Activated CD8-positive, alpha-beta memory T cell treated with anti-CD3 and anti-CD28 coated beads, Interleukin-2, amount 50 U/mL, for 48 hours (primary cell): ENCODE measurements at regions not wholly inside any gene's neighbourhood (a gene's known extent, or its start where the extent isn't known, plus 50 kb on each side); places are given as distances from the start of the nearest gene placed in this dataset.

Experiments used
- DNase-seq: peaks from one replicate; pipeline ENCODE4 v3.0.0-alpha.2; 2020

DNA sequence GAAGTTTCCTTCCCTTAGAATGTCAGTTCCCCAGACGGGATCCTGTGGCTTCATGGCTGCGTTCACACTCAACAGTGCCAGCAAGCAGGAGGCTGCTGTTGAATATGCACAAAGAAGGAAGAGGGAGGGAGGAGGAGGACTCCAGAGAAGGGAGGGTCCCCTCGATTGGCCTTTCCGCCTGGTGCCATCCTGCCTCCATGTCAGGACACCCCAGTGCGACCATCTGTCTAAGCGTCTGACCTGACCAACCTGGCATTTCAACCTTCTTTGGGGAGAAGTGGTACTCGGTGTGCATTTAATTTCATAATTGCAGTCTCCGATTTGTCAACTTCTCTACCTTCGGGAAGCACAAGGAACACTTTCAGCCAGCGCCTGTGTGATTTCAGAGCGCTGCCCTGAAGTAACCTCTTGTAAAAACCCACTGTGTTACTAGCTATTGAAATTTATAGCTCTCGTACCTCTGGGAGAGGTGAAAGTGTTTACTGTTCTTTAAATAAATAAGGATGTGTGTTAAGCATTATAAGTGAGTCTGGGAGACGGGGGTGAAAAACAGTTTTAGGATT lies 1491.9 kb downstream of the TBC1D22A start:
- no peak for DNase-seq

DNA sequence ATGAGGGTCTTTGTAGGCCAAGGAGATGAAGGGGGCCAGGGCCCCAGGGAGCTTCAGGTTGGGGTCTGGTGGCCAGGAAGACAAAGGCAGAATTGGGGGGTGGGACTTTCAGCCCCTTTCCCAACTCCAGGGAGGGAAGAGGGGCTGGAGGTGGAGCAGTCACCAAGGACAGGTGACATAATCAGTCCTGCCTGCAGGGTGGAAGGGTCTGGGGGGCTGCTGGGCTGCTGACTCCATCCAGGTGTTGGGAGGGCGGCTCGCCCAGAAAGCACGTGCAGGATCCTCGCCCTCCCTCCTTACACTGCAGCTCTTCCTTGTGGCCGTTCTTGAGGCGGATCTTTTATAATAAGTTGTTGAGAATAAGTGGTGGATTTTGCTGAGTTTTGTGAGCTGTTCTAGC lies 1491.1 kb downstream of the TBC1D22A start:
- no peak for DNase-seq

DNA sequence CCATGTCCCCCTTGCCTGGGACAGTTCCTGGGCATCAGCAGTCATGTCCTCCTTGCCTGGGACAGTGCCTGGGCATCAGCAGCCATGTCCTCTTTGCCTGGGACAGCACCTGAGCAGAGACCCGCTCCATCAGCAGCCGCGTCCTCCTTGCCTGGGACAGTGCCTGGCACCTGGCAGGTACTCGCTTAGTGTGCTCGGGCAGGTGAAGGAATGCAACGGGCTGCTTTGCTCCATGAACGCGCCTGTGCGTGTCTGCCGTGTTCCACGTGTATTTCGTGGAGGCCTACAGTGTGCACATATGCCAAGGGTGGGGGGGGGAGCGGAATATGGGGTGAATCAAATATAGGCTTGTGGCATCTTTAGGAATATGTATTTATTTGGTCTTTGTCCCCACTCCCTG lies 1490.7 kb downstream of the TBC1D22A start:
- no peak for DNase-seq

DNA sequence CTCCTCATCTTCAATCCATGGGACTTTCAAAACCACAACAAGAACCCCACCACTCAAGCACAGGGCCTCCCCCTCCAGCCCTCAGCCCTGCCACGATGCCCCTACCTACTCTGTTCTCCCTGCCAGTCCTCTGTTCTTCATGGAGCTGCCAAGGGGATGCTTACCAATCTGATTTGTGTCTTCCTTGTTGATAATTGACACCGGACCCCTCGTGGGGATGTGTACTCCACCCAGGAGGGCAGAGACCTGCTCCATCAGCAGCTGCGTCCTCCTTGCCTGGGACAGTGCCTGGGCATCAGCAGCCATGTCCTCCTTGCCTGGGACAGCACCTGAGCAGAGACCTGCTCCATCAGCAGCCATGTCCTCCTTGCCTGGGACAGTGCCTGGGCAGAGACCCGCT lies 1489.2 kb downstream of the TBC1D22A start:
- no peak for DNase-seq

DNA sequence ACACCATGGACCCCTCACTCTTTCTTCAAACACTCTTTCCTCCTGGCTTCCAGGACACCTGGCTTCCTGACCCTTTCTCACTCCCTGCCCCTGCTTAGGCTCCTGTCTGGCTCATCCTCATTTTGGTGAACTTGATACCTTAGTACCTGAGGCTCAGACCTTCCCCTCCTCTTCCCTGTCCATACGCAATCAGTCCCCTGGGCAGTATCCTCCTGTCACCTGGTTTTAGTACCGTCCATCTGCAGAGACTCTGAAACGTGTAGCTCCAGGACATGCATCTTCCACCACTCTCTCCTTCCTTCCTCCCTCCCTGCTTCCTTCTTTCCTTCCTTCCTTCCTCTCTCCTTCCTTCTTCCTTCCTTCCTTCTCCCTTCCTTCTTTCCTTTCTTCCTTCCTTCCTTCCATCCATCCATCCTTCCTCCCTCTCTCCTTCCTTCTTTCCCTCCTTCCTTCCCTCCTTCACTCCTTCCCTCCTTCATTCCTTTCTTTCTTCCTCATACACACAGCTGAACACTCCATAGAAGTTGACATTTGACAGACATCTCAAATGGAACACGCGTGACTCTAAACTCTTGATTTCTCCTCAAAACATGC lies 1488.6 kb downstream of the TBC1D22A start:
- no peak for DNase-seq

DNA sequence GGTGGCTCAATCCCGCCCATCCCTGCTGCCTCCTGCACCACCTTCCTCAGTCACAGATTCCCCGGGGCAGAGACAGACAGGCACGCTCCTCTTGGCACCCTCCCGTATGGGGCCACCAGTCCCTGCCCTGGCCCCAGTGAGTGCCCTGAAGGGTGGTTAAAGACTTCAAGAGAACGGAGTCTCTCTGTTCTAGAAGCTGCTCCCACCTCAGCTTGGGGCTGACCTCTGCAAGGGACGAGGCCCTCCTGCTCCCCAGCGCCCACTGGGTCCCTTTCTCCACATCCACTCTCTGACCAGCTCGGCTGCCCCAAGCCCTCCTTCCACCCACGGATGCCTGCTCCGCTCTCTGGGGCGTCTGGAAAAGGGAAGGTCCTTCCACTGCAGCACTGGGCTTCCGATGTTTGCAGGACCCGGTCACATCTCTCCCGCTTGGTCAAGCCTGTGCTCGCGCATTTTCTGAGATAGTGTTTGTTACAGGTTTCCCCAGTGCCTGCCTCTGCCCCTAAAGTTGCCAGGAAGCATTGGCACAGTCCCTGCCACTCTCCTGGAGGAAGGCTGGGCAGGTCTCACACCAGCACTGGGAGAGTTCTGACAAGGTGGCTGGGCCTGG lies 1487.9 kb downstream of the TBC1D22A start:
- DNase-seq = no peak

DNA sequence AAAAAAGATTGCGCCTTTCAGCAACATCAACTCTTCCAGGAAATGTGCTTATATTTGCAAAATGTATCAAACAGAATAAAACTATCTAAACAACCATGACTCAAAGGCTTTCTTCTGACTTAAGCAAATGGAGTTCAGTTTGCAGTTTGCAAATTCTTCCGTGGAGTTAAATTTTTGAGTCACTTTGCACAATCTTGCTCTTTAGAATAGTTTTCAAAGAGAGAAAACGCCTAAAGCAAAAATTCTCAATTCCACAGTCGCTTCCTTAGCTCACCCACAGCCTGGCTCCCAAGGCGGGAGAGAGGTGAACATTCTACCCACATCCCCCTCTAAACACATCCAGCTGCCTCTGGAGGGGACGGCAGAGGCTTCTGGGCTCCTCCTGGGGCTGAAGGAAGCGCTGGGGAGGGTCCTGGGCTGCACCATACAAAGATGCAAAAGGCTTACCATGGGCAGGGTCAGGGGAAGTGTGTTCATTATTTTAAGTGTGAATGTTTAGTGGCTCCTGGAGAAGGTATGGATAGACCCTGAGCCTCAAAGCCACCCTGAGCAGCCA lies 1487.3 kb downstream of the TBC1D22A start:
- no peak for DNase-seq

DNA sequence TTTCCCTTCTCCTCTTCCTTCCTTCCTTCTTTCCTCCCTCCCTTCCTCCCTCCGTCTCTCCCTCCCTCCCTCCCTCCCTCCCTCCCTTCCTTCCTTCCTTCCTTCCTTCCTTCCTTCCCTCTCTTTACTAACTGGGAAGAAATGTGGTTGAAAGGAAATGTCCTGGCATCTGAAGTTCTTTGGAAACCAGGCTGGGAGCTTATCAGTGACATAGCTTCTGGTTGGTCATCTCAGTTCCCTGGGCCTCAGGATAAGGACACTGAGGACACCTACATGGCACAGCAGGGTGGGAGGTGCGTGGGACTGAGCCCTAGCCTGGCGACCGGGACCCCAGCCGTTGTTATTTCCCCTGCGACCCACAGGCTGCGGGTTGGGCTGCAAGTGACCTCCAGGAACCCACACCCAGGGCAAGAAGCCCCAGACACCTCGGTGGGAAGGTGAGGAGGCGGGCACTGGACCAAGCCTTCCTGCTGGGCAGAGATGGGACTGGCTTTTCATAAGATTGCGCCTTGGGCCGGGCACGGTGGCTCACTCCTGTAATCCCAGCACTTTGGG lies 1486.5 kb downstream of the TBC1D22A start:
- DNase-seq = no peak

DNA sequence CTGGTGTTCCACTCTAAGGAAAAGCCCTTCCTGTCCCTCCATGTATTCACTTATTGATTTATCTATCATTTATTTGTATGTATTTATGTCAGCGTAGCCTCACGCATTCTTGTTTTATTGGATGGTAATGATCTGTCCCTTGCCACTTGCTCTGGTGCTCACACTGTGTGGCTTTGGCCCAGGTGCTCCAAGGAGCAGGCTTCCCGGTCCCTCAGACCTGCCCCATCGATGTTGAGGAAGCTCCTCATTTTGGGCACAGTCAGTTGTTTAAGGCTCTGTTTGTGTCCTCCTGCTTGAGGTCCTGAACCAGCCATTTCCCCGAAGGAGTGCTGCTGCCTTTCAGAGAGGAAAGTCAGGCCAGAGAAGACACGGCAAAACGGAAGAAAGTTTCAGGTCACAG lies 1485.4 kb downstream of the TBC1D22A start:
- DNase-seq = no peak

DNA sequence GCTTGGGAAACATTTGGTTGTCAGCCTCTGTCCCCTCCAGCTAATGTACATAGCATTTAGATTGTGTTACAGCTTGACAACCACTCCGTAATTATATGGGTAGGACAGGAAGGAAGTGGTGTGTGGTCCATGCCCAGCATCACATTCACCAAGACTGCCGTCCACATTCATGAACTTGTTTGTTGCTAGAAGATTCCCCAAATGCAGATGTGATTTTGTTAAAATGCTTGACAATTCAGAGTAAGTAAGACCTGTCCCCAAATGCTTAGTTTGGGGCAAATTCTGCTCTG lies 1482.7 kb downstream of the TBC1D22A start:
- DNase-seq = peak; percentile 25

DNA sequence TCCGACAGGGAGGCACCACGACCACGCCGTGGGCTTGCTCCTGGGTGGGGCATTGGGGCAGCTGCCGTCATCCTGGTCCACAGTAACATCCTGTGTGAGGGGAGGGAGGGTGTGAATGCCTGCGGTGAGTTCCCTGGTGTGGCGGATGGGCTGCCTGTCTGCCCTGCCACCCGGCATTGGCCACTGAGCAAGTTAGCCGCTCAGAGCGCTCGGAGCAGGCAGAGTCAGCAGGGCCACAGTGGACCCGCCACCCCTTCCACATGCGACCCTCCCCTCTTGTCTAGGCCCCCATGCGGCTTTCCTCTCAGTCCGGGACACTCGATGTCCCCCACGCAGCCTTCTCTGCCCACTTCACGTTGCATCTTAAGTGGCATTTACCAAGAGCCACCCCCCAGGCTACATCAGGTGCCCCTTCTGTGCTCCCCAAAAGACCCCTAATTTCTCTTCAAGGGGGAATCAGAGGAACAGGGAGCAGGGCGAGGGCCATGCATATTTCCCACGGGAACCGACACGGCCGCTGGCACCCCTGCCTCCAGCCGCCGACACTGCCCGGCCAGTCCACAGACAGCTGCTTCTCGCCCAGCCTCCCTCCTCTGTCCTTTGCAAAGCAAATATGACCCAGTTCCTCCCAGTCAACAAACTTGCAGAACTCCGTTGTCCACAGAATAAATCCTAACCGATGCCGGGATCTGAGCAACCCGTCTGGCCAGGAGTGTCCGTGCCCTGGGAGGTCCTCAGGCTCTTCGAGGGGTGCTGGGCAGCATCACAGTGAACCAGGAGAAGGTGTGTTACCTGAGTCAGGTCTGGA lies 1482.1 kb downstream of the TBC1D22A start:
- peak; percentile 29 for DNase-seq

DNA sequence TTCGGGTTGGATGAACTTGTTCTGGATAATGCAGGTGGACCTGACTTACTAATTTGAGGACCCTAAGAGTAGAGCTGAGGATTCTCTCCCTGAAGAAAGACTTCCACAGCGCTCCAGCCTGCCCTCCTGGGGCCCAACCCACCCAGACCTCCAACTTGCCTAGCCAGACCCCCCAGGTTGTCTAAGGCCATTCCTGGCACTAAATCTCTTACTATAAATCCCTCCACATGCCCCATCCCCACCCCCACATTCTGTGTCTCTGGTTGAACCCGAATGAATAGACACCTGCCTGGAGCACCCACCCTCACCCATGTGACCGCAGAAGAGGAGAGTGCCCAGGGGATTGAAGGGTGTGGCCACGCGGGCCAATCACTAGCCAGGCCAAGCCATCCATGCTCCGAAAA lies 1480.0 kb downstream of the TBC1D22A start:
- peak; percentile 25 for DNase-seq

DNA sequence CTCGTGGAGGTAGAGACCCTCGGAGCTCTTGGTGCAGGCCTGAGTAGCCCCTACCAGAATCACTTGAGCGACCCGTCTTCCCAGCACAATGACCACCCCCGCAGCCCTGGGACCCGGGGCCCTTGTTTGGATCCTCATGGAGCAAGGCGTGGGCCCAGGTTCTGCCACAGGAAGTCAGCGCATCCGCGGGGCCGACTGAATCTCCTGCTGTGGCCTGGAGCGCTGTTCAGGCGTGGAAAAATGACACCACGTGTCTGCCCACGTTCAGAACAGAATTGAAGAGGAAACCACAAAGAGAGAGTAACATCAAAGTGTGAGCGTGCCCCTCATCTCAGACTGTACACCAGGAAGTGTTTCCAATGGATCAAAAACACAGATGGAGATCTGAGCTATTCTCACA lies 1479.2 kb downstream of the TBC1D22A start:
- DNase-seq = no peak

DNA sequence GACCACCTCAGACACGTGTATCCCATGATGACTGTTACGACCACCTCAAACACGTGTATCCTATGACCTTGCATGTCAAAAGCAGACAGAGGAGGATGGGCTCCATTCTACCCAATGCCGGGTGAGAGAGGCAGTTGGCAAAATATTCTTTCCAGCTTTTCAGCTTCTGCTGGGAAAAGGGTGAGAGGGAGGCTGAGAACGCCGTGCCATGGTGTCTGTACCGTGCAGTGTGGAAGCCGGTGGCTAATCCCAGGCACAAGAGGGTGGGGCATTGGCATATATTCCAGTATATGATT lies 1478.4 kb downstream of the TBC1D22A start:
- DNase-seq = no peak

DNA sequence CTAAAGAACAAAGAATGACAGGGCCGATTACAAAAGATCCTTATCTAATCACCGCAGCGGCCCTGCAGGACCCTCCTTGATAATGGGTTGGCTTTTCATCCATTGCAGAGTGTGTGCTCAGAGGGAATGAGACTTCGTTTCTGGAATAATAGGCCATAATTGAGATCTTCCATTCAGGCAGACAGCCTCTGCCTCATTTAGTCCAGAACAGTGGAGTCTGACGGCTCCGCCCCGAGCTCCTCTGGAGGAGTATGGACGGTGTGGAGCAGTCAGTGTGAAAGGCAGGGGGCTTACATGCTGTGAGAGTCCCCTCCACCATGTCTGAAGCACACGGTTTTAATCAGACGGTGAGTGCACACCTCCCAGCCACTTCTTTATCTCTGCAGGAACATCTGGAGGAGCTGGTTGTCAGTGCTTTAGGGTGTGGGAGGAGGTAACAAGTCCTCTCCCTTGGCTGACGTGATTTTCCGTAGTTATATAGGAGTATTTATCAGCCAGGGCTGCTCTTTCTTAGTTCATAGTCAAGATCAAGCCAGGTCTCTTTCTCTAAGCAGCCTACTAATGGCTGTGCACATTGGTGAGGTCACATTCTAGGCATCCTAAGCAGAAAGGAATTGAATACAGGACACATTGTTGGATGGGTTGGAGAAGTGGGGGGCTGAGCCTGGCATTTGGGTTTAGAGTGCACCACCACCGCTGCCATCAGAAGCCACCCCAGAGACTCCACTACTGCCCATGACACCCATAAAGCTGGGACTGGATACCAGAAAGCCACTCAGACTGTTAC lies 1477.9 kb downstream of the TBC1D22A start:
- DNase-seq = no peak

DNA sequence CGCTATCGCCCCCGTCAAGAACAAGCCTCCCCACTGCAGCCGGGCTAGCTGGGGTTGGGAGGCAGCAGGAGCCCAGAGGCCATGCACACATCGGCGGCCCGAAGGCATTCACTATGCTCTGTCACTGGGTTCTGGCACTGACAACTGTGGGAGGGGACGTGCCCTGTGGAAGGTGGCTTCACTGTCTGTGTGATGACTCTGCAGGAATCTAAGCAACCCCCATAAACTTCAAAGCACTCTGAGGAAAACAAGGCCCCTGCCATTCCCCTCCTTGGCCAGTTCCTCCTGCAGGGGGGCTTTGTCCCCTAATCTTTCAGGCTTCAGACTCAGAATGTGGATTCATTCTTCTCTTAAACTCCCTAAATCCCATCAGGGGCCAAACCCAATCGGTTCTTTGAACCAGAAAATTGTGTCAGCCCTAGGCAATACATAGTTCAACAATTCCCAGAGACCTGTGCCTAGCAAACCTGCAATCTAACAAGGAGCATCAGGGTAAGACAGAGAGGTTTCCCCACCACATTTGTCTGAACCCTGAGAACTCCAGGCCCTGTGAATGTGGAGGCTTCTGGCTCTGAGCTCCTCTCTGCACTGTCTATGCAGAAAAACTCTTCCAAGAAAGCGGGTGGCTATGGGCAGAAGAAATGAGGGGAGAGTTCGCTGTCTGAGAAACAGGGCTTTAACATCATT lies 1477.2 kb downstream of the TBC1D22A start:
- no peak for DNase-seq

DNA sequence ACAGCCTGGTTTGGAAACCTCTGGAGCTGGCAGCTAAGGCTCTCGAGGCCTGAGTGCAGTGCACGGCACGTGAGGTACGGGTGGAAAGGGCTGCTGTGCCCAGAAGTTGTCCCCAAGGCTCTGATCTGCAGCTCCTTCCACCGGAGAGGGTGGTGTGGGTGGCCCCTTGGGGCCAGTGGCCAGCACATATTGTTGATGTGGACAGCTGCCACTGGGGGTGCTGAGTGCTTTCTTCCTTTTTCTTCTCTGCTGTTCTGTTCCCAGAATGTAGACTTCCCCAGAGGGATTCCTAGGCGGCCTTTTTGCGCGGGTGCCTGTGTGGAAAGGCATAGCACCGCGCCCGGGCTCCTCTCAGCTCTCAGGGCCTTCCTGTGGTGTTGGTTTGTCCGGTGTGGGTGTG lies 1476.5 kb downstream of the TBC1D22A start:
- DNase-seq = no peak

DNA sequence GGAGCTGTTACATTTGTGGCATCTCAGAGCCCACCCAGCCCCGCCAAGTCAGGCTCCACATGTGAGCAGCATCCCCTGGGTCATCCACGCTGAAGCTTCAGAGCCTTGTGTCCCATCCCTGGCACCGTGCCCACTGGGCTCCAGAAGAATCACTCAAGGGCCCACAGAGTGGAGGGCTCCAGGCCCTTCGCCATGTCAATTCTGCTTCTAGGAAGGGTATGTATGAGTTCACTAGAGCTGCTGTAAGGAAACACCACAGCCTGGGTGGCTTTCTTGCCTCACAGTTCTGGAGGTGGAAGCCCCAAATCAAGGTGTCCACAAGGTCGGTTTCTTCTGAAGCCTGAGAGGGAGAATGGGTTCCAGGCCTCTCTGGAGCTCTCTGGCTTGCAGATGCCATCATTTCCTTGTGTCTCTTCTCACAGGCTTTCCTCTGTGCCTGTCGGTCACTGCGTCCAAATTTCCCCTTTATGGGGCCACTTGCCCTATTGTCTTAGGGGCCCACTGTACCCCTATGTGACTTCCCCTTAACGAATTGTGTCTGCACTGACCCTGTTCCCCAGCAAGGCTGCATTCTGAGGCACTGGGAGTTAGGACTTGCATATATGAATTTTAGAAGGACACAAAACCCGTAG lies 1476.0 kb downstream of the TBC1D22A start:
- DNase-seq = no peak

DNA sequence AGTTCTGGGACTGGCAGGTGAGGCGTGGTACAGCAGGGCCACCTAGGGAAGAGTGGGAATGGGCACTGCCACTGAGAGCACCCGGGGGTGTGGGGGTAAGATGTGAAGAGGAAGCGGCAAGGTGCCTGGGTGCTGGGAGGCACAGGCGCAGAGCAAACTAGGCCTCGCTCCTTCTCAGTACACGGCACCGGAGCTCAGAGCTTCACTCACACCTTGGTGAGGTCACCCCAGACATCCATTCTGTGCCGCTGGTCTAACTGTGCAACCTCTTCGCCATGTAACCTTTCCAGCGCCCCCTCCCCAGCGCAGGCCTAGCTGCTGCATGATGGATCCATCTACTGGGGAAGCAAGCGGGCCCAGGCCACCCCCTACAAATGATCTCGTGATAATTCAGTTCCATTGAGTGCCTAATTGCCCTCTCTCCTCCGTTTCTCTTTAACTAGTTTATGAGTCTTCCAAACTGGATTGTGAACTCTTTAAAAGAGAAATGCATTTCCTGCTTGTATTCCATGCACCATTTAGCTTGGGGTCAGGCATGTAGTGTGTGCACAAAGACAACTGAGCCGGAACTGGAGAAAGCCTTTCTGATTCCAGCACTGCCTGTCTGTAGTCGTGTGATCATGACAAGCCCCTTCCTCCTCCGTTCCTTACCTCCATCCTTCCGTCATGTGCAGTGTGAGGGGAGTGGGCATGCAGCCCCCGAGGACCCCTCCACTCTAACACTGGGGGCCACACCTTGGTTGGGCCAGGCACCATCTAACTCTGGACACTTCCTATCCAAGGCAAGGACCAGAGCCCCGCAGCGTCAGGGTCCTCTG lies 1475.2 kb downstream of the TBC1D22A start:
- no peak for DNase-seq

DNA sequence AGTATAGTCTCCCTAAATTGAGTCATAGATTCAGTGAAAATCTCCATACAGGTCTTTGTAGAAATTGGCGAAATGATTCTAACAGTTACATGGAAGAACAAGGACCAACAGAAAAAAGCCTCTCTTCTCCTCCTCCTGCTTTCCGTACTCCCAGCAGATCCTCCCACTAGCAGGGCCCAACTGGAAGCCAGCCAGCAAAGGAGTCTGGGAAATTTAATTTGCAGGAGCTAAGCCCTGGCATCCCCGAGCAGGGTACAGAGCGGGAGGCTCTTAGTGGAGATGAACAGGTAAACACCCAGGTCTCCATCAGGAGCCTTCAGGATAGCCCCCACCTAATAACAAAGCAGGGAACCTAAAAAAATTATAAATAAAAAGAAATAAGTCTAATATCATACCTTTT lies 1473.8 kb downstream of the TBC1D22A start:
- DNase-seq = no peak

DNA sequence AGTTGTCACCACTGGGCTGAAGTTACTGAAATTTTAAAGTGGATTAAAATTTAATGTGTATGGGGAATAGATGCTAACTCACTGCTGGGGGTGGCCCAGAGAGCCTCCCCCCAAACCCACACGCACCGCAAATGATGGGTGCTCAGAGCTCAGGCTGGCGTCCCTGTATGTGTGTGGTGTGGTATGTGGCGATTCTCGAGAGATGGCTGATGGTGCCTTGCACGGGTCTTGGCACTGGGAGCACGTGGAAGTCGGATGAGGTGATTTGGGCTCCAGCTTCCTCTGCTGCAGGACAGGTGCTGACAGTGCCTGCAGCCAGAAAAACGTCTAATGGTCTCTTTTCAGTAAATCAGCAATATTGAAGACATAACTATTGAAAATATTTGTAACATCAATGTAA lies 1473.3 kb downstream of the TBC1D22A start:
- DNase-seq = no peak
